Progenitor cell of endocrine pancreas (in vitro differentiated cells): ENCODE measurements at regions not wholly inside any gene's neighbourhood (a gene's known extent, or its start where the extent isn't known, plus 50 kb on each side); places are given as distances from the start of the nearest gene placed in this dataset.

Experiments used
- DNase-seq: peaks from one replicate; pipeline ENCODE4 v3.0.0; 2021; ENCODE audit warnings: low spot score; ENCODE audit not compliant: unreplicated experiment
- H3K27ac Mint-ChIP-seq: 2 replicates; pipeline ENCODE4 v1.8.0; 2021; ENCODE audit warnings: mild to moderate bottlenecking, moderate library complexity, mixed read lengths
- H3K27me3 Mint-ChIP-seq: 2 replicates; pipeline ENCODE4 v1.8.0; 2021; ENCODE audit warnings: mixed read lengths
- H3K36me3 Mint-ChIP-seq: 2 replicates; pipeline ENCODE4 v1.8.0; 2022; ENCODE audit warnings: mixed read lengths; ENCODE audit not compliant: insufficient read depth
- H3K4me1 Mint-ChIP-seq: 2 replicates; pipeline ENCODE4 v1.8.0; 2021; ENCODE audit warnings: low read depth, mixed read lengths
- H3K4me3 Mint-ChIP-seq: 2 replicates; pipeline ENCODE4 v1.8.0; 2021; ENCODE audit warnings: low read depth, mild to moderate bottlenecking, moderate library complexity, mixed read lengths
- H3K9me3 Mint-ChIP-seq: 2 replicates; pipeline ENCODE4 v1.8.0; 2021; ENCODE audit warnings: low read depth, mixed read lengths
- TF ChIP-seq, protein P1 (sequence below): fragments of 200-600 bp; sonication (generic); IDR thresholded peaks from one replicate; pipeline ENCODE4 v1.5.0; 2021; ENCODE audit warnings: antibody characterized with exemption, mild to moderate bottlenecking; ENCODE audit not compliant: unreplicated experiment

- no peaks in the 10 kb centered on the region for H3K9me3 Mint-ChIP-seq
- no peak overlapping the region for H3K4me3 Mint-ChIP-seq
- TF ChIP-seq, protein P1, sequence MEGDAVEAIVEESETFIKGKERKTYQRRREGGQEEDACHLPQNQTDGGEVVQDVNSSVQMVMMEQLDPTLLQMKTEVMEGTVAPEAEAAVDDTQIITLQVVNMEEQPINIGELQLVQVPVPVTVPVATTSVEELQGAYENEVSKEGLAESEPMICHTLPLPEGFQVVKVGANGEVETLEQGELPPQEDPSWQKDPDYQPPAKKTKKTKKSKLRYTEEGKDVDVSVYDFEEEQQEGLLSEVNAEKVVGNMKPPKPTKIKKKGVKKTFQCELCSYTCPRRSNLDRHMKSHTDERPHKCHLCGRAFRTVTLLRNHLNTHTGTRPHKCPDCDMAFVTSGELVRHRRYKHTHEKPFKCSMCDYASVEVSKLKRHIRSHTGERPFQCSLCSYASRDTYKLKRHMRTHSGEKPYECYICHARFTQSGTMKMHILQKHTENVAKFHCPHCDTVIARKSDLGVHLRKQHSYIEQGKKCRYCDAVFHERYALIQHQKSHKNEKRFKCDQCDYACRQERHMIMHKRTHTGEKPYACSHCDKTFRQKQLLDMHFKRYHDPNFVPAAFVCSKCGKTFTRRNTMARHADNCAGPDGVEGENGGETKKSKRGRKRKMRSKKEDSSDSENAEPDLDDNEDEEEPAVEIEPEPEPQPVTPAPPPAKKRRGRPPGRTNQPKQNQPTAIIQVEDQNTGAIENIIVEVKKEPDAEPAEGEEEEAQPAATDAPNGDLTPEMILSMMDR: no peak
- peaks cover 6% of the 10 kb centered on the region for H3K27me3 Mint-ChIP-seq
- H3K4me1 Mint-ChIP-seq: no peaks in the 10 kb centered on the region
- no peak for DNase-seq
- no peaks in the 10 kb centered on the region for H3K36me3 Mint-ChIP-seq
- no peak overlapping the region for H3K27ac Mint-ChIP-seq
Measured at GRCh38 chr17:77753691-77754245, 204.7 kb upstream of the TNRC6C start.

DNA sequence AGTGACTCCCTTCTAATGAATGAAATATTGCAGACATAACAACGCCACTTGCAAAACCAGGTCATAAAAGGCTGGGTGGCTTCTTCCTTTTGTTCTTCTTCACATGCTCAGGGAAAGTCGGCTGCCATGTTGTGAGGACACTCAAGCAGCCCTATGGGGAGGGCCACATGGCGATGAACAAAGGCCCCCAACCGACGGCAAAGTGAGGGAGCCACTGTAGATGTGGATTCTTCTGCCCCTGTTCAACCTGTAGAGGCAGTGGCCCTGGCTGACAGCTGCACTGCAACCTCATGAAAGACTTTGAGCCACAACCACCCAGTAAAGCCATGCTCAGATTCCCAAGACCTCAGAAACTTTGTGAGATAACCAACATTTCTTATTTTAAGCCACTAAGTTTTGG, 203.5 kb upstream of the TNRC6C start:
- DNase-seq: no peak
- H3K36me3 Mint-ChIP-seq: no peaks in the 10 kb centered on the region
- TF ChIP-seq, protein P1: no peak
- H3K9me3 Mint-ChIP-seq: no peaks in the 10 kb centered on the region
- H3K4me1 Mint-ChIP-seq: no peaks in the 10 kb centered on the region
- H3K27me3 Mint-ChIP-seq: peaks cover 6% of the 10 kb centered on the region
- H3K4me3 Mint-ChIP-seq: no peak overlapping the region
- H3K27ac Mint-ChIP-seq: no peak overlapping the region

- Mint-ChIP-seq H3K27me3 (peaks cover 3% of the 10 kb centered on the region), H3K36me3 (no peaks in the 10 kb centered on the region), H3K9me3 (no peaks in the 10 kb centered on the region), H3K4me3 (no peak overlapping the region), H3K27ac (no peak overlapping the region), H3K4me1 (no peaks in the 10 kb centered on the region)
- TF ChIP-seq, protein P1: no peak
- DNase-seq: no peak
Measured at GRCh38 chr17:77755410-77755963, 203.0 kb upstream of the TNRC6C start.

DNA sequence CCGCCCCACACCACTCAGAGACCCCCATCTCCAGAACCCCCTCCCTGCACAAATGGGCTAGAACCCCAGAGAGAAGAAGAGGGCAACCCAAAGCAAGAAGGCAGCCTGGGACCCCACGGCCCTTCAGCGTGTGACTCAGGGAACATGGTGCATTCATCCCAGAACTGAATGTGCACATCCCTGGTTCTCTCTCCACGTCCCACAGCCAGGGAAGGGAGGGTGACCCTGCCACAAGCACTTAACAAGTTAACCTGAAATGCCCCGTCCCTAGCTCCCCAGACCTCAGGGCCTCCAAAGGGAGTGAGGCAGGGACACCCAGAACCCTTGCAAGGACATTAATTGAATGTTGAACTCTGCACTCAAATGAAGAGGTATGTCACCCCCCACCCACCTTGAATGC, 202.5 kb upstream of the TNRC6C start:
- Mint-ChIP-seq H3K4me3 (no peak overlapping the region), H3K4me1 (no peaks in the 10 kb centered on the region), H3K9me3 (no peaks in the 10 kb centered on the region), H3K27ac (no peak overlapping the region), H3K36me3 (no peaks in the 10 kb centered on the region), H3K27me3 (peaks cover 3% of the 10 kb centered on the region)
- DNase-seq: no peak
- TF ChIP-seq, protein P1: no peak

- Mint-ChIP-seq H3K27ac (no peak overlapping the region), H3K36me3 (no peaks in the 10 kb centered on the region), H3K27me3 (peaks cover 3% of the 10 kb centered on the region), H3K4me1 (no peaks in the 10 kb centered on the region), H3K9me3 (no peaks in the 10 kb centered on the region), H3K4me3 (no peak overlapping the region)
- TF ChIP-seq, protein P1: no peak
- DNase-seq: no peak
Measured at GRCh38 chr17:77756846-77757560, 201.5 kb upstream of the TNRC6C start.
